Loucy (cell line): ENCODE measurements at regions not wholly inside any gene's neighbourhood (a gene's known extent, or its start where the extent isn't known, plus 50 kb on each side); places are given as distances from the start of the nearest gene placed in this dataset.

Source experiments
- H2AFZ ChIP-seq: fragments of 200-600 bp; sonication (generic); 2 replicates; pipeline ENCODE4 v1.6.0; 2016; ENCODE audit warnings: antibody characterized with exemption, mild to moderate bottlenecking, low read length, moderate library complexity
- H3F3A ChIP-seq: fragments of 200-600 bp; 2 replicates; pipeline ENCODE4 v1.6.0; 2016; ENCODE audit warnings: antibody characterized with exemption, low read depth, mild to moderate bottlenecking
- H3K27me3 ChIP-seq: fragments of 200-600 bp; sonication (generic); 2 replicates; pipeline ENCODE4 v1.6.1; 2014; ENCODE audit warnings: low read length, mild to moderate bottlenecking; ENCODE audit not compliant: insufficient read depth, poor library complexity, severe bottlenecking
- H3K36me3 ChIP-seq: fragments of 200-600 bp; sonication (generic); 2 replicates; pipeline ENCODE4 v1.6.1; 2016; ENCODE audit warnings: low read length; ENCODE audit not compliant: insufficient read depth
- H3K4me1 ChIP-seq: fragments of 200-600 bp; sonication (generic); 2 replicates; pipeline ENCODE4 v1.5.1; 2014; ENCODE audit warnings: low read length, mild to moderate bottlenecking; ENCODE audit not compliant: insufficient read depth, poor library complexity, severe bottlenecking
- H3K4me2 ChIP-seq: fragments of 200-600 bp; sonication (generic); 2 replicates; pipeline ENCODE4 v1.6.0; 2014; ENCODE audit warnings: antibody characterized with exemption, low read length, low read depth, mild to moderate bottlenecking; ENCODE audit not compliant: poor library complexity, severe bottlenecking
- H3K4me3 ChIP-seq: fragments of 200-600 bp; sonication (generic); 2 replicates; pipeline ENCODE4 v1.5.1; 2014; ENCODE audit warnings: low read length, mild to moderate bottlenecking, mixed read lengths; ENCODE audit not compliant: poor library complexity, severe bottlenecking
- H3K79me2 ChIP-seq: fragments of 200-600 bp; sonication (generic); 2 replicates; pipeline ENCODE4 v1.6.1; 2014; ENCODE audit warnings: low read length; ENCODE audit not compliant: insufficient read depth
- H3K9ac ChIP-seq: fragments of 200-600 bp; sonication (generic); 2 replicates; pipeline ENCODE4 v1.6.0; 2014; ENCODE audit warnings: mild to moderate bottlenecking, low read depth, low read length, moderate library complexity; ENCODE audit not compliant: poor library complexity, severe bottlenecking
- H3K9me2 ChIP-seq: fragments of 200-600 bp; sonication (generic); replicated peaks from 2 replicates; pipeline ENCODE4 v1.6.1; 2016; ENCODE audit warnings: low read depth, low read length, mixed read lengths
- H3K9me3 ChIP-seq: fragments of 200-600 bp; sonication (generic); 2 replicates; pipeline ENCODE4 v1.6.1; 2014; ENCODE audit warnings: mild to moderate bottlenecking, antibody characterized with exemption, low read length, low read depth; ENCODE audit not compliant: insufficient read depth
- H4K20me1 ChIP-seq: fragments of 200-600 bp; sonication (generic); 2 replicates; pipeline ENCODE4 v1.6.0; 2014; ENCODE audit warnings: antibody characterized with exemption, low read length, mild to moderate bottlenecking; ENCODE audit not compliant: insufficient read depth, poor library complexity, severe bottlenecking
- CTCF ChIP-seq: fragments of 200-600 bp; sonication (generic); conservative IDR thresholded peaks from 2 replicates; pipeline ENCODE4 v1.5.1; 2014; ENCODE audit warnings: mild to moderate bottlenecking, antibody characterized with exemption, low read length
- EZH2phosphoT487 ChIP-seq: fragments of 200-600 bp; IDR thresholded peaks from 2 replicates; pipeline ENCODE4 v1.6.1; 2018; ENCODE audit warnings: antibody characterized with exemption, mild to moderate bottlenecking, moderate library complexity, borderline replicate concordance

- Histone ChIP-seq H4K20me1 (no peaks in the 10 kb centered on the region), H3K27me3 (no peaks in the 10 kb centered on the region), H2AFZ (no peak overlapping the region), H3K4me1 (no peaks in the 10 kb centered on the region), H3K79me2 (no peaks in the 10 kb centered on the region), H3K4me3 (no peak overlapping the region), H3F3A (no peaks in the 10 kb centered on the region), H3K9ac (no peak overlapping the region), H3K9me2 (no peaks in the 10 kb centered on the region), H3K4me2 (no peak overlapping the region), H3K9me3 (no peaks in the 10 kb centered on the region), H3K36me3 (no peaks in the 10 kb centered on the region)
- no peak for TF ChIP-seq EZH2phosphoT487
- no peak for TF ChIP-seq CTCF
Observed at GRCh38 chr3:22523925-22524324, 679.2 kb upstream of the UBE2E2 start.

GRCh38 chr3:22526266-22526837 is 676.8 kb upstream of the UBE2E2 start:
- Histone ChIP-seq H3F3A (no peaks in the 10 kb centered on the region), H3K9ac (no peak overlapping the region), H3K9me3 (no peaks in the 10 kb centered on the region), H3K79me2 (no peaks in the 10 kb centered on the region), H3K4me2 (no peak overlapping the region), H4K20me1 (no peaks in the 10 kb centered on the region), H3K36me3 (no peaks in the 10 kb centered on the region), H3K4me3 (no peak overlapping the region), H3K27me3 (no peaks in the 10 kb centered on the region), H3K9me2 (no peaks in the 10 kb centered on the region), H2AFZ (no peak overlapping the region; the same call in 1 of the 2 replicates), H3K4me1 (no peaks in the 10 kb centered on the region)
- TF ChIP-seq CTCF (no peak), EZH2phosphoT487 (no peak)

- Histone ChIP-seq H3K9ac (peak overlapping the region; percentile 29), H3K9me2 (no peaks in the 10 kb centered on the region), H3F3A (no peaks in the 10 kb centered on the region), H4K20me1 (no peaks in the 10 kb centered on the region), H3K4me3 (no peak overlapping the region), H3K27me3 (no peaks in the 10 kb centered on the region), H2AFZ (no peak overlapping the region), H3K4me1 (peaks cover 19% of the 10 kb centered on the region), H3K79me2 (no peaks in the 10 kb centered on the region), H3K36me3 (no peaks in the 10 kb centered on the region), H3K9me3 (peaks cover 4% of the 10 kb centered on the region; the same call in 1 of the 2 replicates), H3K4me2 (peak overlapping the region; percentile 36)
- TF ChIP-seq CTCF: no peak
- no peak for TF ChIP-seq EZH2phosphoT487
Observed at GRCh38 chr3:22536541-22536940, 666.6 kb upstream of the UBE2E2 start.
